OCI-LY3 (cell line): ENCODE measurements at regions not wholly inside any gene's neighbourhood (a gene's known extent, or its start where the extent isn't known, plus 50 kb on each side); places are given as distances from the start of the nearest gene placed in this dataset.

Experiments used
- CTCF ChIP-seq: fragments of 200-600, 300-600 bp; sonication (generic); IDR thresholded peaks from 2 replicates; pipeline ENCODE4 v1.5.1; 2014; ENCODE audit warnings: antibody characterized with exemption, low read length, low read depth
- EZH2phosphoT487 ChIP-seq: fragments of 200-600 bp; shearing (Covaris generic); IDR thresholded peaks from 2 replicates; pipeline ENCODE4 v1.6.1; 2018; ENCODE audit warnings: antibody characterized with exemption, mixed run types, low read depth

- TF ChIP-seq CTCF, result no peak
- no peak for TF ChIP-seq EZH2phosphoT487
Observed at GRCh38 chr10:85235258-85235657, 906.9 kb downstream of the CCSER2 start.
